Mesenchymal stem cell (in vitro differentiated cells and primary cell): ENCODE measurements at regions not wholly inside any gene's neighbourhood (a gene's known extent, or its start where the extent isn't known, plus 50 kb on each side); places are given as distances from the start of the nearest gene placed in this dataset.

Source experiments
- DNase-seq: peaks from one replicate; pipeline ENCODE4 v3.0.0-alpha.2; 2013
- H2AFZ ChIP-seq: one replicate; pipeline ENCODE4 v1.6.1; 2013; ENCODE audit warnings: low read depth, mild to moderate bottlenecking, control low read depth, inconsistent platforms, low read length, moderate library complexity
- H2AK5ac ChIP-seq: 2 replicates; pipeline ENCODE4 v1.6.1; 2013; ENCODE audit warnings: low read length, moderate library complexity, mild to moderate bottlenecking, inconsistent platforms; ENCODE audit not compliant: severe bottlenecking
- H2BK120ac ChIP-seq: one replicate; pipeline ENCODE4 v1.6.1; 2013; ENCODE audit warnings: low read depth, mild to moderate bottlenecking, inconsistent platforms, low read length, moderate library complexity
- H2BK12ac ChIP-seq, 2 experiments: one replicate each; pipeline ENCODE4 v1.6.1; 2013; ENCODE audit warnings: inconsistent platforms in 2 of 2, low read length in 2 of 2, mild to moderate bottlenecking in 2 of 2, moderate library complexity in 2 of 2, control low read depth in 1 of 2
- H2BK15ac ChIP-seq: one replicate; pipeline ENCODE4 v1.6.1; 2013; ENCODE audit warnings: mild to moderate bottlenecking, low read depth, inconsistent platforms; ENCODE audit not compliant: poor library complexity, severe bottlenecking
- H2BK5ac ChIP-seq: 2 replicates; pipeline ENCODE4 v1.6.1; 2013; ENCODE audit warnings: low read depth, mild to moderate bottlenecking, low read length, control low read depth, inconsistent platforms; ENCODE audit not compliant: poor library complexity, severe bottlenecking
- H3K14ac ChIP-seq, 2 experiments: one replicate each; pipeline ENCODE4 v1.6.1; 2013; ENCODE audit warnings: inconsistent platforms in 2 of 2, low read length in 2 of 2, control low read depth in 1 of 2, mild to moderate bottlenecking in 1 of 2, moderate library complexity in 1 of 2
- H3K18ac ChIP-seq, 2 experiments: one replicate each; pipeline ENCODE4 v1.6.1; 2013; ENCODE audit warnings: inconsistent platforms in 2 of 2, low read length in 2 of 2, control low read depth in 1 of 2, low read depth in 1 of 2, mild to moderate bottlenecking in 1 of 2
- H3K23ac ChIP-seq, 2 experiments: one replicate each; pipeline ENCODE4 v1.6.1; 2013; ENCODE audit warnings: inconsistent platforms in 2 of 2, low read length in 2 of 2, mild to moderate bottlenecking in 2 of 2, moderate library complexity in 2 of 2, control low read depth in 1 of 2
- H3K27ac ChIP-seq: 2 replicates; pipeline ENCODE4 v1.5.1; 2013; ENCODE audit warnings: mild to moderate bottlenecking, moderate library complexity, low read length, control low read depth, inconsistent platforms; ENCODE audit not compliant: poor library complexity, severe bottlenecking
- H3K27me3 ChIP-seq, 2 experiments: 2 replicates each; pipeline versions ENCODE4 v1.6.1 to v1.7.0; 2013; ENCODE audit warnings: low read length in 2 of 2, mild to moderate bottlenecking in 2 of 2, moderate library complexity in 2 of 2, control low read depth in 1 of 2, inconsistent platforms in 1 of 2; ENCODE audit not compliant: control insufficient read depth in 1 of 2, insufficient read depth in 1 of 2
- H3K36me3 ChIP-seq, 2 experiments: 2 replicates each; pipeline versions ENCODE4 v1.6.1 to v1.7.0; 2013; ENCODE audit warnings: low read length in 2 of 2, control low read depth in 1 of 2, inconsistent platforms in 1 of 2, low read depth in 1 of 2, mild to moderate bottlenecking in 1 of 2; ENCODE audit not compliant: insufficient read depth in 2 of 2, control insufficient read depth in 1 of 2
- H3K4ac ChIP-seq, 2 experiments: one replicate each; pipeline ENCODE4 v1.6.1; 2013; ENCODE audit warnings: inconsistent platforms in 2 of 2, low read length in 2 of 2, mild to moderate bottlenecking in 2 of 2, moderate library complexity in 2 of 2, control low read depth in 1 of 2, low read depth in 1 of 2
- H3K4me1 ChIP-seq: 2 replicates; pipeline ENCODE4 v1.6.1; 2013; ENCODE audit warnings: low read depth, low read length, control low read depth; ENCODE audit not compliant: control insufficient read depth, insufficient read depth
- H3K4me2 ChIP-seq: 2 replicates; pipeline ENCODE4 v1.6.1; 2013; ENCODE audit warnings: low read length, mild to moderate bottlenecking, inconsistent platforms; ENCODE audit not compliant: poor library complexity, severe bottlenecking
- H3K4me3 ChIP-seq, 2 experiments: 2 replicates each; pipeline versions ENCODE4 v1.5.1 to v1.7.0; 2013; ENCODE audit warnings: low read length in 2 of 2, mild to moderate bottlenecking in 2 of 2, control low read depth in 1 of 2, low read depth in 1 of 2; ENCODE audit not compliant: insufficient read depth in 1 of 2
- H3K79me1 ChIP-seq: replicated peaks from 2 replicates; pipeline ENCODE4 v1.6.1; 2013; ENCODE audit warnings: mild to moderate bottlenecking, control low read depth, low read length, inconsistent platforms; ENCODE audit not compliant: poor library complexity, severe bottlenecking
- H3K9ac ChIP-seq: 2 replicates; pipeline ENCODE4 v1.7.0; 2013; ENCODE audit warnings: mild to moderate bottlenecking, low read length, moderate library complexity
- H3K9me3 ChIP-seq: 2 replicates; pipeline ENCODE4 v1.7.0; 2013; ENCODE audit warnings: mild to moderate bottlenecking, low read length; ENCODE audit not compliant: control insufficient read depth
- H4K8ac ChIP-seq: one replicate; pipeline ENCODE4 v1.6.1; 2013; ENCODE audit warnings: inconsistent platforms, mild to moderate bottlenecking, low read length, moderate library complexity
- H4K91ac ChIP-seq: one replicate; pipeline ENCODE4 v1.6.1; 2013; ENCODE audit warnings: mild to moderate bottlenecking, low read length, inconsistent platforms
- WGBS: methylation state at CpG from one replicate; pipeline ENCODE4 v1.1.7; 2013; ENCODE audit warnings: mixed read lengths; 5-methylcytosine and 5-hydroxymethylcytosine counted together

DNA sequence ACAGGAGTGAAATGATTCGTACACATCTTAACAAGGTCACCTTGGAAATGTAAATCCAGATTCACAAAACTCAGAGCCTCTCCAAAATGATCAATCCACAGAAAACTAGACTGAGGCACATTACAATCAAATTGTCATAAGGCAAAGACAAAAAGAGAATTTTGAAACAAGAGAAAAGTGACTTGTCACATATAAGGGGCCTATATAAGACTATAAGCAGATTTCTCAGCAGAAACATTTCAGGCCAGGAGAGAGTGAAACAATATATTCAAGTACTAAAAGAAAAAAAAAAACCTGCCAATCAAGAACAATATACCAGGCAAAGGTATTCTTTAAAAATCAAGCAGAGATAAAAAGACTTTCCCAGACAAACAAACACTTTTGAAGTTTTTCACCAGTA, 429.1 kb downstream of the BCAT1 start:
- Histone ChIP-seq H2AK5ac (no peak overlapping the region), H3K4me3 (no peak overlapping the region), H3K14ac (no peak overlapping the region), H3K4me2 (no peak overlapping the region), H2BK5ac (no peak overlapping the region), H3K27me3 (no peaks in the 10 kb centered on the region), H3K36me3 (no peaks in the 10 kb centered on the region), H3K79me1 (peaks cover 3% of the 10 kb centered on the region), H3K9ac (no peak overlapping the region), H3K9me3 (peaks cover 44% of the 10 kb centered on the region), H4K91ac (no peak overlapping the region), H4K8ac (no peak overlapping the region), H3K4me1 (no peaks in the 10 kb centered on the region), H2BK15ac (no peak overlapping the region), H2AFZ (no peak overlapping the region), H2BK120ac (no peak overlapping the region), H2BK12ac (no peak overlapping the region), H3K4ac (no peak overlapping the region), H3K23ac (no peak overlapping the region), H3K18ac (no peak overlapping the region), H3K27ac (no peak overlapping the region)
- no peak for DNase-seq
- 100% methylated on average over 1 of the region's 1 CpG for WGBS

- no peak overlapping the region for H3K4me3 ChIP-seq
- 83% methylated on average over 1 of the region's 1 CpG for WGBS
- no peak overlapping the region for H4K8ac ChIP-seq
- H3K27me3 ChIP-seq: no peaks in the 10 kb centered on the region
- peaks cover 5% of the 10 kb centered on the region for H3K79me1 ChIP-seq
- no peak overlapping the region for H3K14ac ChIP-seq
- no peaks in the 10 kb centered on the region for H3K36me3 ChIP-seq
- no peak overlapping the region for H3K4ac ChIP-seq
- peaks cover 31% of the 10 kb centered on the region for H3K9me3 ChIP-seq
- no peak overlapping the region for H2BK120ac ChIP-seq
- no peak overlapping the region for H3K23ac ChIP-seq
- no peak for DNase-seq
- H2AFZ ChIP-seq: no peak overlapping the region
- no peak overlapping the region for H3K27ac ChIP-seq
- H4K91ac ChIP-seq: no peak overlapping the region
- no peak overlapping the region for H3K9ac ChIP-seq
- no peak overlapping the region for H3K18ac ChIP-seq
- no peak overlapping the region for H2AK5ac ChIP-seq
- H2BK12ac ChIP-seq: no peak overlapping the region
- no peaks in the 10 kb centered on the region for H3K4me1 ChIP-seq
- no peak overlapping the region for H3K4me2 ChIP-seq
- no peak overlapping the region for H2BK5ac ChIP-seq
- no peak overlapping the region for H2BK15ac ChIP-seq
Observed at GRCh38 chr12:24517000-24517399, 431.9 kb downstream of the BCAT1 start.

DNA sequence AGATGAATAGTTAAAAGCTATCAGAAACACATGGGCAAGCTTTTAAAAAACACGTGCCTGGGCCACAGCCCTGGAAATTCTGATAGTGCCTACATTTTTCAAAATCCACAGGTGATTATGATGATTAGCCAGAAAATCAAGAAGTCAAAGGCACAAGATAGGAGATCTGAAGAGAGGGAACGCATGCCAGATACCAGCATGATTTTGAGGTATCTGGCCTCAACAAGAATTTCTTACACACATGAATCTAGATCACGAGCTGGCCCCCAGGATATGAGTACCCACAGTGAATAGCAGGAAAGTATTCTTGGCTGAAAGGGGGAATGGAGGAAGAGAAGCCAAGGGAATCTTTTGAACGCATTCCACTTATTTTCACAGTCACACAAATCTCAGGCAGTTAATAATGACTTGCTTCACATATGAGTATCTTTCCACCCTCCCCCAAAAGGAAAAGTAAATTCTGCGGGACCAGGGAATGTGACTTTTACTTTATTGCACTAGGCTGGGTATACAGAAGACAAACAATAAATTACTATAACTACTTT, 438.2 kb downstream of the BCAT1 start:
- no peak overlapping the region for H2BK5ac ChIP-seq
- no peak overlapping the region for H3K4me3 ChIP-seq
- no peak overlapping the region for H3K18ac ChIP-seq
- no peak overlapping the region for H3K23ac ChIP-seq
- no peak overlapping the region for H3K27ac ChIP-seq
- no peak overlapping the region for H2BK120ac ChIP-seq
- H3K4me1 ChIP-seq: peaks cover under 1% of the 10 kb centered on the region
- no peaks in the 10 kb centered on the region for H3K36me3 ChIP-seq
- H3K79me1 ChIP-seq: peaks cover 9% of the 10 kb centered on the region
- no peak overlapping the region for H2AK5ac ChIP-seq
- no peak overlapping the region for H4K8ac ChIP-seq
- H3K14ac ChIP-seq: no peak overlapping the region
- DNase-seq: no peak
- no peaks in the 10 kb centered on the region for H3K9me3 ChIP-seq
- H3K27me3 ChIP-seq: no peaks in the 10 kb centered on the region
- H3K4ac ChIP-seq: no peak overlapping the region
- H2BK15ac ChIP-seq: no peak overlapping the region
- no peak overlapping the region for H3K9ac ChIP-seq
- WGBS: 63% methylated on average over 3 of the region's 5 CpGs
- H3K4me2 ChIP-seq: no peak overlapping the region
- no peak overlapping the region for H2AFZ ChIP-seq
- H4K91ac ChIP-seq: no peak overlapping the region
- H2BK12ac ChIP-seq: no peak overlapping the region

DNA sequence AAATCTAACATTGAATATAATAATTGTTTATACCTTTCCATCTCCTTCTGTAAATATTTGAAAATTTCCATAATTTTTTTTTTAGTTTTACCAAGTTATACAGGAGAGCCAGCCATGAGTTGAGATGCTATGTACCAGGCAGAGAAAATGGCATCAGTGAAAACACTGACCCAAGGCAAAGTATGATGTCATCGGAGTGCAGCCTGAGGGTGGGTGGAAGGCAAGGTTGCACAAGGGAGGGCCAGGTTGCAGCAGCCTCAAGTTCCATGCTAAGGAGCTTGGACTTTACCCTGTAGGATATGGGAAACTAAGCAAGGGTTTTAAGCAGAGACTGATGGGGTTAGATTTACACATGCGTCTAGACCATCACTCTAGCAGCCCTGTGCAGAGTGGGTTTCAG, 441.1 kb downstream of the BCAT1 start:
- Histone ChIP-seq H2AFZ (no peak overlapping the region), H2BK120ac (no peak overlapping the region), H2AK5ac (no peak overlapping the region), H3K27me3 (no peaks in the 10 kb centered on the region), H3K4ac (no peak overlapping the region), H3K9me3 (no peaks in the 10 kb centered on the region), H4K8ac (no peak overlapping the region), H2BK15ac (no peak overlapping the region), H4K91ac (no peak overlapping the region), H3K14ac (no peak overlapping the region), H3K4me2 (no peak overlapping the region), H3K9ac (no peak overlapping the region), H3K4me1 (peaks cover 1% of the 10 kb centered on the region), H3K36me3 (no peaks in the 10 kb centered on the region), H2BK12ac (no peak overlapping the region), H3K79me1 (peaks cover 6% of the 10 kb centered on the region), H3K4me3 (no peak overlapping the region), H3K23ac (no peak overlapping the region), H3K18ac (peak overlapping the region in 1 of 2 experiments; percentile 34), H3K27ac (no peak overlapping the region), H2BK5ac (no peak overlapping the region)
- WGBS: 98% methylated on average over 2 of the region's 2 CpGs
- DNase-seq: no peak
